Neural cell (in vitro differentiated cells): ENCODE measurements at regions not wholly inside any gene's neighbourhood (a gene's known extent, or its start where the extent isn't known, plus 50 kb on each side); places are given as distances from the start of the nearest gene placed in this dataset.

Experiments used
- H2AFZ ChIP-seq: fragments of 200-600, 300-800 bp; sonication (generic), shearing (Covaris generic); 2 replicates; pipeline ENCODE4 v1.6.0; 2014; ENCODE audit warnings: low read depth, mild to moderate bottlenecking, antibody characterized with exemption, low read length, moderate library complexity
- H3F3A ChIP-seq: fragments of 200-600 bp; shearing (Covaris generic); 2 replicates; pipeline ENCODE4 v1.6.1; 2016; ENCODE audit warnings: mild to moderate bottlenecking, moderate library complexity, mixed read lengths, antibody characterized with exemption, low read length; ENCODE audit not compliant: insufficient read depth, poor library complexity, severe bottlenecking
- H3K27ac ChIP-seq: fragments of 200-600, 300-800 bp; sonication (generic), shearing (Covaris generic); 2 replicates; pipeline ENCODE4 v1.5.1; 2014; ENCODE audit warnings: mild to moderate bottlenecking, low read length, moderate library complexity
- H3K27me3 ChIP-seq: fragments of 300-800, 200-600 bp; sonication (generic), shearing (Covaris generic); 2 replicates; pipeline ENCODE4 v1.6.0; 2014; ENCODE audit warnings: mild to moderate bottlenecking, low read depth, low read length, moderate library complexity; ENCODE audit not compliant: insufficient read depth
- H3K36me3 ChIP-seq: fragments of 300-800, 200-600 bp; sonication (generic), shearing (Covaris generic); 2 replicates; pipeline ENCODE4 v1.5.1; 2014; ENCODE audit warnings: mild to moderate bottlenecking, antibody characterized with exemption, low read length, moderate library complexity; ENCODE audit not compliant: insufficient read depth
- H3K4me2 ChIP-seq: fragments of 300-800, 200-600 bp; sonication (generic), shearing (Covaris generic); 2 replicates; pipeline ENCODE4 v1.6.0; 2014; ENCODE audit warnings: mild to moderate bottlenecking, low read length
- H3K4me3 ChIP-seq: fragments of 300-800, 200-600 bp; sonication (generic), shearing (Covaris generic); 2 replicates; pipeline ENCODE4 v1.5.1; 2014; ENCODE audit warnings: mild to moderate bottlenecking, low read length, moderate library complexity
- H3K79me2 ChIP-seq: fragments of 200-600 bp; shearing (Covaris generic); replicated peaks from 2 replicates; pipeline ENCODE4 v1.6.0; 2014; ENCODE audit warnings: mild to moderate bottlenecking, low read length, moderate library complexity; ENCODE audit not compliant: insufficient read depth
- H3K9ac ChIP-seq: fragments of 300-800, 200-600 bp; sonication (generic), shearing (Covaris generic); 2 replicates; pipeline ENCODE4 v1.6.1; 2016; ENCODE audit warnings: mild to moderate bottlenecking, low read length, mixed read lengths
- H3K9me2 ChIP-seq: fragments of 200-600 bp; shearing (Covaris generic); 2 replicates; pipeline ENCODE4 v1.6.1; 2016; ENCODE audit warnings: mild to moderate bottlenecking, low read length, mixed read lengths; ENCODE audit not compliant: insufficient read depth
- H3K9me3 ChIP-seq: fragments of 200-600, 300-800 bp; sonication (generic), shearing (Covaris generic); 2 replicates; pipeline ENCODE4 v1.6.1; 2016; ENCODE audit warnings: mild to moderate bottlenecking, mixed run types, low read length, moderate library complexity, mixed read lengths
- H4K20me1 ChIP-seq: fragments of 200-600 bp; shearing (Covaris generic); 2 replicates; pipeline ENCODE4 v1.6.1; 2016; ENCODE audit warnings: mild to moderate bottlenecking, mixed run types; ENCODE audit not compliant: insufficient read depth
- EP300 ChIP-seq: fragments of 450-650 bp; conservative IDR thresholded peaks from 2 replicates; pipeline ENCODE4 v1.6.1; 2014; ENCODE audit warnings: antibody characterized with exemption, mild to moderate bottlenecking, moderate library complexity; ENCODE audit not compliant: poor library complexity, severe bottlenecking
- EZH2 ChIP-seq: fragments of 200-600, 300-800 bp; shearing (Covaris generic), sonication (generic); IDR thresholded peaks from 2 replicates; pipeline ENCODE4 v1.6.1; 2014; ENCODE audit warnings: antibody characterized with exemption, low read length, borderline replicate concordance, mild to moderate bottlenecking; ENCODE audit not compliant: insufficient read depth, poor library complexity, severe bottlenecking
- MXI1 ChIP-seq: fragments of 450-650 bp; conservative IDR thresholded peaks from 2 replicates; pipeline ENCODE4 v1.6.1; 2014; ENCODE audit warnings: antibody characterized with exemption, mild to moderate bottlenecking; ENCODE audit not compliant: poor library complexity, severe bottlenecking
- POLR2AphosphoS5 ChIP-seq: IDR thresholded peaks from 2 replicates; pipeline ENCODE4 v1.6.1; 2012
- RAD21 ChIP-seq: fragments of 450-650 bp; conservative IDR thresholded peaks from 2 replicates; pipeline ENCODE4 v1.6.1; 2014; ENCODE audit warnings: antibody characterized with exemption, mild to moderate bottlenecking, moderate library complexity
- REST ChIP-seq: IDR thresholded peaks from 2 replicates; pipeline ENCODE4 v1.6.1; 2012; ENCODE audit warnings: borderline replicate concordance
- SMC3 ChIP-seq: fragments of 450-650 bp; conservative IDR thresholded peaks from 2 replicates; pipeline ENCODE4 v1.6.1; 2014; ENCODE audit warnings: antibody characterized with exemption, mild to moderate bottlenecking, moderate library complexity; ENCODE audit not compliant: poor library complexity
- TAF1 ChIP-seq: IDR thresholded peaks from 2 replicates; pipeline ENCODE4 v1.6.1; 2012; ENCODE audit warnings: low read depth
- TF ChIP-seq, protein P1 (sequence below): fragments of 450-650 bp; IDR thresholded peaks from 2 replicates; pipeline ENCODE4 v1.5.1; 2014; ENCODE audit warnings: antibody characterized with exemption, mild to moderate bottlenecking, moderate library complexity; ENCODE audit not compliant: poor library complexity, severe bottlenecking

GRCh38 chr12:92568691-92569090 lies 134.1 kb upstream of the PLEKHG7 start:
- Histone ChIP-seq H3K27ac (no peak overlapping the region), H3K36me3 (no peaks in the 10 kb centered on the region)

GRCh38 chr12:92566448-92567019 lies 136.3 kb upstream of the PLEKHG7 start:
- Histone ChIP-seq H3F3A (no peaks in the 10 kb centered on the region), H3K36me3 (no peaks in the 10 kb centered on the region)
- TF ChIP-seq RAD21 (no peak), EZH2 (no peak), REST (no peak), SMC3 (no peak), POLR2AphosphoS5 (no peak), TAF1 (no peak), EP300 (no peak)
- TF ChIP-seq, protein P1, sequence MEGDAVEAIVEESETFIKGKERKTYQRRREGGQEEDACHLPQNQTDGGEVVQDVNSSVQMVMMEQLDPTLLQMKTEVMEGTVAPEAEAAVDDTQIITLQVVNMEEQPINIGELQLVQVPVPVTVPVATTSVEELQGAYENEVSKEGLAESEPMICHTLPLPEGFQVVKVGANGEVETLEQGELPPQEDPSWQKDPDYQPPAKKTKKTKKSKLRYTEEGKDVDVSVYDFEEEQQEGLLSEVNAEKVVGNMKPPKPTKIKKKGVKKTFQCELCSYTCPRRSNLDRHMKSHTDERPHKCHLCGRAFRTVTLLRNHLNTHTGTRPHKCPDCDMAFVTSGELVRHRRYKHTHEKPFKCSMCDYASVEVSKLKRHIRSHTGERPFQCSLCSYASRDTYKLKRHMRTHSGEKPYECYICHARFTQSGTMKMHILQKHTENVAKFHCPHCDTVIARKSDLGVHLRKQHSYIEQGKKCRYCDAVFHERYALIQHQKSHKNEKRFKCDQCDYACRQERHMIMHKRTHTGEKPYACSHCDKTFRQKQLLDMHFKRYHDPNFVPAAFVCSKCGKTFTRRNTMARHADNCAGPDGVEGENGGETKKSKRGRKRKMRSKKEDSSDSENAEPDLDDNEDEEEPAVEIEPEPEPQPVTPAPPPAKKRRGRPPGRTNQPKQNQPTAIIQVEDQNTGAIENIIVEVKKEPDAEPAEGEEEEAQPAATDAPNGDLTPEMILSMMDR = no peak

More at GRCh38 chr12:92568691-92569090, 134.1 kb upstream of the PLEKHG7 start:
- H3K9ac ChIP-seq = no peak overlapping the region
- H3K79me2 ChIP-seq = no peaks in the 10 kb centered on the region
- no peaks in the 10 kb centered on the region for H3K9me3 ChIP-seq
- H3F3A ChIP-seq = no peaks in the 10 kb centered on the region
- no peak overlapping the region for H3K4me3 ChIP-seq
- TF ChIP-seq, protein P1 = no peak
- TF ChIP-seq MXI1 (no peak), RAD21 (no peak), POLR2AphosphoS5 (no peak), EZH2 (no peak), TAF1 (no peak), SMC3 (no peak), REST (no peak)
- H4K20me1 ChIP-seq = no peaks in the 10 kb centered on the region
- H3K27me3 ChIP-seq = no peaks in the 10 kb centered on the region
- H3K9me2 ChIP-seq = no peaks in the 10 kb centered on the region
- H2AFZ ChIP-seq = no peak overlapping the region
- H3K4me2 ChIP-seq = no peak overlapping the region

More at GRCh38 chr12:92566448-92567019, 136.3 kb upstream of the PLEKHG7 start:
- Histone ChIP-seq H4K20me1 (no peaks in the 10 kb centered on the region), H2AFZ (no peak overlapping the region), H3K9me2 (no peaks in the 10 kb centered on the region), H3K9me3 (no peaks in the 10 kb centered on the region), H3K9ac (no peak overlapping the region), H3K27ac (no peak overlapping the region), H3K4me3 (no peak overlapping the region), H3K79me2 (no peaks in the 10 kb centered on the region), H3K27me3 (no peaks in the 10 kb centered on the region), H3K4me2 (no peak overlapping the region)
